A673 (cell line): ENCODE measurements at regions not wholly inside any gene's neighbourhood (a gene's known extent, or its start where the extent isn't known, plus 50 kb on each side); places are given as distances from the start of the nearest gene placed in this dataset.
A peak's percentile ranks its signal among the peaks of the same experiment; 100 is the strongest.

Experiments
- BruUV-seq: library from RNA; stranded (reverse); fragments of 400-500 nt; replicated peaks from 2 replicates; lab custom pipeline; 2021; lab: Mats Ljungman, UMichigan
- CTCF ChIA-PET: fragments of 300-600 bp; sonication (Branson Sonifier 250); formaldehyde crosslinking; loops from one replicate; lab custom pipeline; 2022; ENCODE audit warnings: antibody characterized with exemption; lab: Charles Lee
- POLR2A ChIA-PET: fragments of 300-600 bp; sonication (Branson Sonifier 250); formaldehyde crosslinking; loops from one replicate; lab custom pipeline; 2022; ENCODE audit warnings: antibody characterized with exemption; ENCODE audit not compliant: low non-redundant PET; lab: Charles Lee
- DNase-seq: peaks from one replicate; pipeline ENCODE4 v3.0.0-alpha.2; 2015; ENCODE audit warnings: low spot score
- H3K27ac ChIP-seq: fragments of 200-600 bp; sonication (generic); 2 replicates; pipeline ENCODE4 v1.5.1; 2016; ENCODE audit warnings: mixed run types, low read depth, mild to moderate bottlenecking, mixed read lengths, antibody characterized with exemption, low read length; ENCODE audit not compliant: poor library complexity, severe bottlenecking
- H3K27me3 ChIP-seq: fragments of 200-600 bp; sonication (generic); replicated peaks from 2 replicates; pipeline ENCODE4 v1.6.1; 2017; ENCODE audit warnings: mixed run types, low read depth, mild to moderate bottlenecking, mixed read lengths, antibody characterized with exemption, low read length; ENCODE audit not compliant: insufficient read depth, poor library complexity
- H3K36me3 ChIP-seq: fragments of 200-600 bp; sonication (generic); 2 replicates; pipeline ENCODE4 v1.6.1; 2016; ENCODE audit warnings: mixed run types, mild to moderate bottlenecking, mixed read lengths, antibody characterized with exemption, low read length; ENCODE audit not compliant: insufficient read depth, poor library complexity, severe bottlenecking
- H3K4me1 ChIP-seq: fragments of 200-600 bp; sonication (generic); 2 replicates; pipeline ENCODE4 v1.6.1; 2017; ENCODE audit warnings: mixed run types, mild to moderate bottlenecking, mixed read lengths, antibody characterized with exemption, low read length; ENCODE audit not compliant: insufficient read depth, poor library complexity, severe bottlenecking
- H3K4me3 ChIP-seq: fragments of 200-600 bp; sonication (generic); 2 replicates; pipeline ENCODE4 v1.5.1; 2016; ENCODE audit warnings: low read depth, mixed run types, mild to moderate bottlenecking, mixed read lengths, low read length; ENCODE audit not compliant: poor library complexity, severe bottlenecking
- H3K9me3 ChIP-seq: fragments of 200-600 bp; sonication (generic); 2 replicates; pipeline ENCODE4 v1.6.1; 2016; ENCODE audit warnings: mixed run types, low read depth, mild to moderate bottlenecking, mixed read lengths, antibody characterized with exemption, low read length; ENCODE audit not compliant: poor library complexity, severe bottlenecking
- EZH2 ChIP-seq: fragments of 200-600 bp; sonication (generic); IDR thresholded peaks from 2 replicates; pipeline ENCODE4 v1.6.1; 2017; ENCODE audit warnings: borderline replicate concordance, low read depth, mild to moderate bottlenecking, mixed read lengths, antibody characterized with exemption, low read length; ENCODE audit not compliant: poor library complexity, severe bottlenecking
- intact Hi-C: fragments of 100-400 bp; cut with micrococcal nuclease; formaldehyde crosslinking; loops from one replicate; pipeline ENCODE4 v1.10.0; 2022; ENCODE audit not compliant: unreplicated experiment
- TF ChIP-seq, protein P1 (sequence below): fragments of 300-800, 200-600 bp; sonication (generic); conservative IDR thresholded peaks from 2 replicates; pipeline ENCODE4 v1.5.1; 2017; ENCODE audit warnings: low read depth, mild to moderate bottlenecking, antibody characterized with exemption, low read length, moderate library complexity, mixed read lengths

DNA sequence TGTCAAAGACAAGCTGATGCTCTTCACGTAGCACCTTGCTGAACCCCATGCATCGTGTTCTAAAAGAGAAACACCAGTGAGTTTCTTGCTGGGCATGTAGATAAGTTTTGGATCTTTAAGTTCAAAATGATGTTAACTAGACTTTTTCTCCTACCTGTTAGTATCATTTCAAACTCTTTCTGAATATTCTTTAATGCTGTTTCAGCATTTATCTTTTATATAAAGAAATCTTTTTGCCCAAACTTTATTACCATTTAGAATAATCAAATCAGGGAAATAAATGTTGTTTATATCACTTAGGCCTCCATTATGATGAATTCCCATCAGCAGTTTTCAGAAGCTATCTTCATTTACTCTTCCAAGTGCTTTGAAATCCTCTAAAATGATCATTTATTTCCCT is 542.8 kb downstream of the CDH10 start:
- CTCF ChIA-PET: no interaction called here

DNA sequence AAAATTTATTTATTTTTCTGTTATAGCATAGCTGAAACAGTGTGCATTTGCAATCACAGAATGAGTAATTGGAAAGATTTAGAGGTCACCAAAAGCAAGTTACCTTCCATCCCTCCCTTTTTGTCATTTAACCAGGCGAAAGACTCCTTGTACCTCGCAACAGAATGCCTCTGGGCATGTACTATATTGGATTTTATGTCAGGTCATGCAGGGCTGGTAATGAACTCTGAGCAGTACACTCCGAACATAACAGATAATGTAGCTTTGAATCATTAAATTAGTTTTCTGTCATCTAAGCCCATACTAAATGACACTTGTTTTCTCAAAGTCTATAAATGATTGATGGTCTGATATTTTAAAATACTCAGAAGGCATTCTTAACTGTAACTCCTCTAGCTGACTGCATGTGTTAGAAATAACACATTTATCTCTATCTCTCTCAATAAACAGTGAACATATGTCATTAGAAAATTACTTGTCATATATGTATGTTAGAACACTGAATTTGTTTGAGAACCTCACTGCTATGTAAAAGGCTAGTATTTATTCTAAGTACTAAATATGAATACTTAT is 541.2 kb downstream of the CDH10 start:
- ChIA-PET CTCF (no interaction called here), POLR2A (no interaction called here)
- no TSS peak for BruUV-seq

More for the DNA sequence above, 542.8 kb downstream of the CDH10 start:
- no peak overlapping the region for H3K4me3 ChIP-seq
- no peak for TF ChIP-seq EZH2
- H3K36me3 ChIP-seq: no peaks in the 10 kb centered on the region
- BruUV-seq: no TSS peak
- H3K27me3 ChIP-seq: no peaks in the 10 kb centered on the region
- no peaks in the 10 kb centered on the region for H3K4me1 ChIP-seq
- no peaks in the 10 kb centered on the region for H3K9me3 ChIP-seq
- no peak overlapping the region for H3K27ac ChIP-seq
- POLR2A ChIA-PET: no interaction called here
- intact Hi-C loops: no loop called here
- no peak for DNase-seq

DNA sequence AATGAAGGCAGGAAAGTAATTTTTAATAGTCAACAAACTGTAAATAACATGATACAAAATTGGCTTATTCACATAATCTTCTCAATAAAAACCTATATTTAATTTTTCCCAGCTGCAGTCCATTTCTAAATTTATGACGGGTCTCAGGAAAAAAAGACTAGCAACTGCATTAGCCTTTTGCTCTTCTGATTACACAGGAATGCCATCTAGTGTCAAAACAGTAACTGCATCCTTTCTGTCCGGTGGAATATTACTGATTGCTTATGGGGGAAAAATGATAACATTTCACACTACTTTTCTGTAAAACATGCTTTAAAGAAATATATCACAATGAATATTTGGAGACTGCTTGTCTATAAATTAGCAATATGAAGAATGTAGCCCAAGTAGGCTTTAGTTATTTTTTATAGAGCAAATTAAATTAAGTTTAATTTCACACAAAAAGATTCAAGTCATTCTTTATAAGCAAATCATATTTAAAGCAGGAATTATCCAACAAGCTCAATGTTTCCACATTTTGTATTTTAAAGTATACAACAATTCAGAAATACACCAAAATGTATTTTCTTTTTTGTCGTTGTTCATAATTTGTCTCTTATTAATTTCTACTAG is 534.7 kb downstream of the CDH10 start:
- Histone ChIP-seq H3K27me3 (no peaks in the 10 kb centered on the region), H3K4me1 (no peaks in the 10 kb centered on the region), H3K4me3 (no peak overlapping the region), H3K9me3 (no peaks in the 10 kb centered on the region), H3K36me3 (no peaks in the 10 kb centered on the region), H3K27ac (no peak overlapping the region)
- no TSS peak for BruUV-seq
- DNase-seq: peak; percentile 73
- intact Hi-C loops: loop anchor here (2.0 kb wide), 2 partner anchors 105 to 289 kb away; no protein-coding TSS in a partner anchor
- no peak for TF ChIP-seq EZH2
- TF ChIP-seq, protein P1, sequence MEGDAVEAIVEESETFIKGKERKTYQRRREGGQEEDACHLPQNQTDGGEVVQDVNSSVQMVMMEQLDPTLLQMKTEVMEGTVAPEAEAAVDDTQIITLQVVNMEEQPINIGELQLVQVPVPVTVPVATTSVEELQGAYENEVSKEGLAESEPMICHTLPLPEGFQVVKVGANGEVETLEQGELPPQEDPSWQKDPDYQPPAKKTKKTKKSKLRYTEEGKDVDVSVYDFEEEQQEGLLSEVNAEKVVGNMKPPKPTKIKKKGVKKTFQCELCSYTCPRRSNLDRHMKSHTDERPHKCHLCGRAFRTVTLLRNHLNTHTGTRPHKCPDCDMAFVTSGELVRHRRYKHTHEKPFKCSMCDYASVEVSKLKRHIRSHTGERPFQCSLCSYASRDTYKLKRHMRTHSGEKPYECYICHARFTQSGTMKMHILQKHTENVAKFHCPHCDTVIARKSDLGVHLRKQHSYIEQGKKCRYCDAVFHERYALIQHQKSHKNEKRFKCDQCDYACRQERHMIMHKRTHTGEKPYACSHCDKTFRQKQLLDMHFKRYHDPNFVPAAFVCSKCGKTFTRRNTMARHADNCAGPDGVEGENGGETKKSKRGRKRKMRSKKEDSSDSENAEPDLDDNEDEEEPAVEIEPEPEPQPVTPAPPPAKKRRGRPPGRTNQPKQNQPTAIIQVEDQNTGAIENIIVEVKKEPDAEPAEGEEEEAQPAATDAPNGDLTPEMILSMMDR: peak; percentile 89
- POLR2A ChIA-PET: no interaction called here
- CTCF ChIA-PET: interaction anchor here (0.6 to 0.7 kb wide), 2 partner anchors 289 to 297 kb away, joined by 3 read pairs; no protein-coding TSS in a partner anchor

More for the DNA sequence above, 541.2 kb downstream of the CDH10 start:
- Histone ChIP-seq H3K4me1 (no peaks in the 10 kb centered on the region), H3K4me3 (no peak overlapping the region), H3K27ac (no peak overlapping the region), H3K36me3 (no peaks in the 10 kb centered on the region), H3K9me3 (no peaks in the 10 kb centered on the region), H3K27me3 (no peaks in the 10 kb centered on the region)
- no peak for DNase-seq
- TF ChIP-seq, protein P1: no peak
- no peak for TF ChIP-seq EZH2
- intact Hi-C loops: no loop called here
